ENCODE measurements at regions not wholly inside any gene's neighbourhood (a gene's known extent, or its start where the extent isn't known, plus 50 kb on each side); places are given as distances from the start of the nearest gene placed in this dataset.

- no peaks in the 10 kb centered on the region for H3K27me3 ChIP-seq (replicated peaks; ENCODE audit: insufficient read depth)
- no peaks in the 10 kb centered on the region for H3F3A ChIP-seq (ENCODE audit: insufficient read depth)
- no peaks in the 10 kb centered on the region for H3K9me2 ChIP-seq (ENCODE audit: insufficient read depth)
- 63 to 67% methylated on average over 9 of the region's 9 CpGs for WGBS, 2 experiments (ENCODE audit: low coverage in 1 of 2, low lambda C conversion rate in 2 of 2, missing lambda C conversion rate in 2 of 2)
- no peaks in the 10 kb centered on the region for H3K79me2 ChIP-seq (ENCODE audit: insufficient read depth)
- no peak for DNase-seq
- TF ChIP-seq EZH2phosphoT487 (IDR thresholded peaks at IDR 0.05; ENCODE audit: insufficient read depth, low read depth): no peak
- no peak for TF ChIP-seq EZH2 (IDR thresholded peaks at IDR 0.05; ENCODE audit: insufficient read depth, poor library complexity, severe bottlenecking)
- no peak overlapping the region for H3K9ac ChIP-seq
- H3K4me2 ChIP-seq (ENCODE audit: unreplicated experiment): no peak overlapping the region
- in situ Hi-C loops (cut with MboI): no loop called here
- no peaks in the 10 kb centered on the region for H4K20me1 ChIP-seq (ENCODE audit: insufficient read depth)
- H2AFZ ChIP-seq: no peak overlapping the region
- no peaks in the 10 kb centered on the region for H3K4me1 ChIP-seq (ENCODE audit: insufficient read depth)
- H3K36me3 ChIP-seq (ENCODE audit: low read depth): no peaks in the 10 kb centered on the region
- no peaks in the 10 kb centered on the region for H3K9me3 ChIP-seq (ENCODE audit: low read depth)
- H3K27ac ChIP-seq: no peak overlapping the region
- H3K4me3 ChIP-seq: no peak overlapping the region
Observed at GRCh38 chr3:181457190-181457589, 254.5 kb upstream of the SOX2 start.

DNA sequence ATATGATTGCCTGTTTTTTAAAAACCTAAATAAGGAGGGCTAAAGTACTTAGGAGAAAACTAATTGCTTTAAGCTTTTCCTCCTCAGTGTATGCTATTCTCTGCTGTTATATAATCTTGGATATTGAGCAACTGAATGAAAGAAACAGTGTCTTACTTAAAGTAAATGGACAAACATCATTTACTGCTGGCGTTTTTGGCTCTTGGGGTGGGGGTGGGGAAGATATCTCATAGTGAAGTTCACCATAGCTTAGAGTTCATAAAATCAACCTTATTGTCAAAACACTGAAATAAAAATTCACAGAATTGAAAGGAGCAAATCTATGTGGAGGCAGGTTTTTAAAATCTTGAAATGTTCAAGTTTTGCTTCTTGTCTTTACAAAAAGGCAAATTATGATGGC, 256.4 kb upstream of the SOX2 start:
- no peaks in the 10 kb centered on the region for H4K20me1 ChIP-seq (ENCODE audit: insufficient read depth)
- no peaks in the 10 kb centered on the region for H3K9me2 ChIP-seq (ENCODE audit: insufficient read depth)
- no peak for DNase-seq
- WGBS, 2 experiments (ENCODE audit: low coverage in 1 of 2, low lambda C conversion rate in 2 of 2, missing lambda C conversion rate in 2 of 2): 10 to 20% methylated on average over 1 of the region's 1 CpG
- H3K4me2 ChIP-seq (ENCODE audit: unreplicated experiment): no peak overlapping the region
- no peaks in the 10 kb centered on the region for H3K9me3 ChIP-seq (ENCODE audit: low read depth)
- no peak overlapping the region for H3K27ac ChIP-seq
- H2AFZ ChIP-seq: no peak overlapping the region
- TF ChIP-seq EZH2phosphoT487 (IDR thresholded peaks at IDR 0.05; ENCODE audit: insufficient read depth, low read depth) (no peak), EZH2 (IDR thresholded peaks at IDR 0.05; ENCODE audit: insufficient read depth, poor library complexity, severe bottlenecking) (no peak)
- H3F3A ChIP-seq (ENCODE audit: insufficient read depth): no peaks in the 10 kb centered on the region
- no peaks in the 10 kb centered on the region for H3K27me3 ChIP-seq (replicated peaks; ENCODE audit: insufficient read depth)
- H3K4me1 ChIP-seq (ENCODE audit: insufficient read depth): no peaks in the 10 kb centered on the region
- H3K4me3 ChIP-seq: no peak overlapping the region
- in situ Hi-C loops (cut with MboI): no loop called here
- no peaks in the 10 kb centered on the region for H3K36me3 ChIP-seq (ENCODE audit: low read depth)
- no peak overlapping the region for H3K9ac ChIP-seq
- H3K79me2 ChIP-seq (ENCODE audit: insufficient read depth): no peaks in the 10 kb centered on the region

- TF ChIP-seq EZH2 (IDR thresholded peaks at IDR 0.05; ENCODE audit: insufficient read depth, poor library complexity, severe bottlenecking) (no peak), EZH2phosphoT487 (IDR thresholded peaks at IDR 0.05; ENCODE audit: insufficient read depth, low read depth) (no peak)
- Histone ChIP-seq H3K4me2 (ENCODE audit: unreplicated experiment) (no peak overlapping the region), H3K36me3 (ENCODE audit: low read depth) (no peaks in the 10 kb centered on the region), H3K79me2 (ENCODE audit: insufficient read depth) (no peaks in the 10 kb centered on the region), H3K9me3 (ENCODE audit: low read depth) (no peaks in the 10 kb centered on the region), H3K4me1 (ENCODE audit: insufficient read depth) (no peaks in the 10 kb centered on the region), H3K27me3 (replicated peaks; ENCODE audit: insufficient read depth) (no peaks in the 10 kb centered on the region), H3F3A (ENCODE audit: insufficient read depth) (no peaks in the 10 kb centered on the region), H3K27ac (no peak overlapping the region), H3K9me2 (ENCODE audit: insufficient read depth) (no peaks in the 10 kb centered on the region), H3K4me3 (no peak overlapping the region), H4K20me1 (ENCODE audit: insufficient read depth) (no peaks in the 10 kb centered on the region), H3K9ac (no peak overlapping the region), H2AFZ (no peak overlapping the region)
- no peak for DNase-seq
- WGBS, 2 experiments (ENCODE audit: low coverage in 1 of 2, low lambda C conversion rate in 2 of 2, missing lambda C conversion rate in 2 of 2): 21 to 23% methylated on average over 6 of the region's 6 CpGs
- in situ Hi-C loops (cut with MboI): no loop called here
Observed at GRCh38 chr3:181454451-181455027, 257.2 kb upstream of the SOX2 start.

DNA sequence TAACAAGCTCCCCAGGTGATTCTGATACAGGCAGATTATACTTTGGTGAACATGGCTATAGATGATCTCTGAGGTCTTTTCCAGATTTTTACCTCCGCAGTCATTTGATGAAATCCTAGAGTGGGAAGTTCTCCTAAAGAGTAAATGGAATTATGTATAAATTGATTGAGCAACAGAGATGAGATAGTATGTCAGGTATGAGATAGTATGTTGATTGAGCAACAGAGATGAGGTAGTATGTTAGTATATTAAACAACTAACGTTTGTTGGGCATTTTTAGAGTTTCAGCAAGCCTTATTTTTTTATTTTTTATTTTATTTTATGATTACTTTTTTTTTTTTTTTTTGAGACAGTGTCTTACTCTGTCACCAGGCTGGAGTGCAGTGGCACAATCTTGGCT, 265.0 kb upstream of the SOX2 start:
- no peak for DNase-seq
- Histone ChIP-seq H3K4me3 (no peak overlapping the region), H3K36me3 (ENCODE audit: low read depth) (no peaks in the 10 kb centered on the region), H4K20me1 (ENCODE audit: insufficient read depth) (no peaks in the 10 kb centered on the region), H3K79me2 (ENCODE audit: insufficient read depth) (no peaks in the 10 kb centered on the region), H3K9me3 (ENCODE audit: low read depth) (no peaks in the 10 kb centered on the region), H3K27me3 (replicated peaks; ENCODE audit: insufficient read depth) (no peaks in the 10 kb centered on the region), H3K9ac (no peak overlapping the region), H3K4me2 (ENCODE audit: unreplicated experiment) (no peak overlapping the region), H2AFZ (no peak overlapping the region), H3K4me1 (ENCODE audit: insufficient read depth) (no peaks in the 10 kb centered on the region), H3K9me2 (ENCODE audit: insufficient read depth) (no peaks in the 10 kb centered on the region), H3K27ac (no peak overlapping the region), H3F3A (ENCODE audit: insufficient read depth) (no peaks in the 10 kb centered on the region)
- in situ Hi-C loops (cut with MboI): no loop called here
- 13 to 15% methylated on average over 2 of the region's 2 CpGs for WGBS, 2 experiments (ENCODE audit: low coverage in 1 of 2, low lambda C conversion rate in 2 of 2, missing lambda C conversion rate in 2 of 2)
- TF ChIP-seq EZH2phosphoT487 (IDR thresholded peaks at IDR 0.05; ENCODE audit: insufficient read depth, low read depth) (no peak), EZH2 (IDR thresholded peaks at IDR 0.05; ENCODE audit: insufficient read depth, poor library complexity, severe bottlenecking) (no peak)

DNA sequence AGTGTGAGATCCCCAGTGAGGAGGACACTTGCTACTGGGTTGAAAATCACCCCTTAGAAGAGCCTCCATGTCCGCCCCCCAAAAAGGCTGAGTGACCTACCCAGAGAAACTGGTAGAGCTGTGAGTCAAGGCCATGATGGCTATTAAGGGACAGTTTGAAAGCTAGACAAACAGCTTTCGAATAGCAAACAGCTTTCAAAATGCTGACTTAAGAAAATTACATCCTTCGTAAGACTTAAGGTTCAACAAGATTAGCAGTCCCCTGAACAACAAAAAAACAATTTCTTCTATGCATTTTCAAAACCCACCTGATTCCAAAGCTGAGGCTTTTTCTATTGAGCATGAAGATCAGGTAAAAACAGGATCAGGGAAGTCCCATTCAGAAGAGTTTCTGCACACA, 269.7 kb upstream of the SOX2 start:
- 26 to 40% methylated on average over 3 of the region's 3 CpGs for WGBS, 2 experiments (ENCODE audit: low coverage in 1 of 2, low lambda C conversion rate in 2 of 2, missing lambda C conversion rate in 2 of 2)
- Histone ChIP-seq H2AFZ (no peak overlapping the region), H3K4me3 (no peak overlapping the region), H4K20me1 (ENCODE audit: insufficient read depth) (no peaks in the 10 kb centered on the region), H3K4me2 (ENCODE audit: unreplicated experiment) (no peak overlapping the region), H3F3A (ENCODE audit: insufficient read depth) (no peaks in the 10 kb centered on the region), H3K27ac (no peak overlapping the region), H3K79me2 (ENCODE audit: insufficient read depth) (no peaks in the 10 kb centered on the region), H3K36me3 (ENCODE audit: low read depth) (no peaks in the 10 kb centered on the region), H3K27me3 (replicated peaks; ENCODE audit: insufficient read depth) (no peaks in the 10 kb centered on the region), H3K4me1 (ENCODE audit: insufficient read depth) (no peaks in the 10 kb centered on the region), H3K9me3 (ENCODE audit: low read depth) (no peaks in the 10 kb centered on the region), H3K9ac (no peak overlapping the region), H3K9me2 (ENCODE audit: insufficient read depth) (no peaks in the 10 kb centered on the region)
- no peak for DNase-seq
- TF ChIP-seq EZH2phosphoT487 (IDR thresholded peaks at IDR 0.05; ENCODE audit: insufficient read depth, low read depth) (no peak), EZH2 (IDR thresholded peaks at IDR 0.05; ENCODE audit: insufficient read depth, poor library complexity, severe bottlenecking) (no peak)
- in situ Hi-C loops (cut with MboI): no loop called here
